ENCODE measurements at regions not wholly inside any gene's neighbourhood (a gene's known extent, or its start where the extent isn't known, plus 50 kb on each side); places are given as distances from the start of the nearest gene placed in this dataset.
"Not testable (repeated sequence)": the region's sequence is repeated elsewhere in the genome, so short reads cannot be mapped to it uniquely, and the experiment has no call there.

DNA sequence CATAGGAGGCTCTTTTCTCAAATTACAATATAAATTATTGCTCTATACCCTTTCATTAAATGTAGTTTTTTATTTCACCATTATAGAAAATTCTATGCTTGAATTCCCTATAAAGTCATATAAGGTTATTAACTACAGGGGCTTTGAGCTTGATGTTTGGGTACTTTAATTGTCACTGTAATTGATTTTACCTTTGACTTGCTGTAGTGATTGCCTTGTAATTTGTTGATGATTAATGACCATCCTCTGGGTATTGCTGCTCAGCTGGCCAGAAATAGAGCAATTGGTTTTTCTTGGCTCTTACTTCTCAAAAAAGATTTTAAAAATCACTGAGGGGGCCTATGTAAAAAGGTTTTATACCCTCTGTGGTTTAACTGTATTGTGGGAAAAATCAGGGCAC lies 1186.0 kb downstream of the KHDRBS2 start:
- Histone ChIP-seq H4K20me1 (no peaks in the 10 kb centered on the region), H3K36me3 (no peaks in the 10 kb centered on the region), H3K4me2 (no peak overlapping the region), H3K27ac (no peak overlapping the region), H3K9ac (no peak overlapping the region), H3K27me3 (no peaks in the 10 kb centered on the region), H3K4me1 (no peaks in the 10 kb centered on the region), H3K9me3 (replicated peaks in 1 of 11) (no peaks in the 10 kb centered on the region), H3K4me3 (no peak overlapping the region)
- no peak for TF ChIP-seq Cebpa-rat (IDR thresholded peaks at IDR 0.05)

DNA sequence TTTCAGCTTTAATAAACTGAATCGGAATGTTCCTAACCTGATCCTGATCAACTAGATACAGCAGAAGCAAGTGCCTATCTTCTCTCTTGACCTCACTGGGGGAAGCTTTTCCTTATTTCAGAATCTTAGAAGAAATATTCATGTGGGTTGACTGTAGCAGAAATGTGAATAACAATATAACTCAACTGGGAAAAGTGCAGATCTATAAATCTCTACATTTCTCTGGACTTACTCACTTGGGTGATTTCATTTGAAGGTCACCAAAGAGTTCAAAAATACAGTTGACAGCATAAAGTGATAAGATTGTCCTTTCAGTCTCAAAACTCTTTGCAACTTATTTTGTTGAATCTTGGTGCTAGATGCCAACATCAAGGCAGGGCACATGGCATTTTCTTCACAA lies 1186.5 kb downstream of the KHDRBS2 start:
- H3K36me3 ChIP-seq; H3K4me1 ChIP-seq; H3K27ac ChIP-seq; H3K9me3 ChIP-seq (replicated peaks in 1 of 11); H3K4me2 ChIP-seq; H4K20me1 ChIP-seq; H3K9ac ChIP-seq; H3K27me3 ChIP-seq; H3K4me3 ChIP-seq: not testable (repeated sequence)

DNA sequence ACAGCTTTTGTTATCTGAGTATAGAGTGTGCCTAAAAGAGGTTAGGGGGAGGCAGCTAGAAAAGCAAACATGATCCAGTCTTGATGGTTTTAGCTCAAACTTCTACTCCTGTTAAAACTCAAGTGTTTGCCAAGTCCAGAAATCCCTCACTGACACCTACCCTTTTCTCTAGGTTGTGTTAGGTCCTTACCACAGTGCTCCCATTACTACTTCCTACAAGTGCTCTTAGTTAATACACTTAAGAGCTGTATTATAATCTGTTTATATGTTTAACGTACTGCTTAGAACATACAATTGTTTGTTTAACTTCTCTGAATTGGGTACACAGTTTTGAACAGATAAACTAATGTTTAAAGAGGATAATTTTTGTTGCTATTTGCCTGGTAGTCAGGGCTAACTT lies 1198.0 kb downstream of the KHDRBS2 start:
- H3K27me3 ChIP-seq; H3K4me2 ChIP-seq; H3K9me3 ChIP-seq (replicated peaks in 1 of 11); H3K9ac ChIP-seq; H3K27ac ChIP-seq; H4K20me1 ChIP-seq; H3K4me1 ChIP-seq; H3K4me3 ChIP-seq; H3K36me3 ChIP-seq: not testable (repeated sequence)

DNA sequence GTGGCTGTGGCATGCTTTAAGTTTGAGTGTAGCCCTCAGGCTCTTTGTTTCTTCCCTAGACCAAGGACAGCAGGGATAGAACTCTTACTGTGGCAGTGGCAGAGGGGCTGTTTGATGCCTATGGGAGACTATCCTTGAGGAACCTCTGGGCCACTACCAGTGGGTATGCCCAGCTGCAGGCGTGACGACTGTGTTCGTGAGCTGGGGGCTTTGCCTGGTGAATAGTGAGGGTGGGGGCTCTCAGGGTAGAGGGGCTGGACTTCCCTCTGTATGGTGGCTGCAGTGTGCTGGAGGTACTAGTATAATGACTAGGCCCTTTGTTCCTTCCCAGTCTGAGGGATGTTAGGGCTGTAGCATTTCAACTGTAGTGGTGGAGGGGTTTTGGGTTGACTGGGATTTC lies 1242.0 kb downstream of the KHDRBS2 start:
- Histone ChIP-seq H3K9me3 (replicated peaks in 1 of 11) (no peaks in the 10 kb centered on the region; a peak in 1 of 22 replicates), H3K4me1 (no peaks in the 10 kb centered on the region), H3K27me3 (no peaks in the 10 kb centered on the region), H4K20me1 (no peaks in the 10 kb centered on the region), H3K4me3 (no peak overlapping the region), H3K27ac (no peak overlapping the region), H3K36me3 (no peaks in the 10 kb centered on the region), H3K4me2 (no peak overlapping the region), H3K9ac (no peak overlapping the region)
- no peak for TF ChIP-seq Cebpa-rat (IDR thresholded peaks at IDR 0.05)
